H9 (cell line): ENCODE measurements at regions not wholly inside any gene's neighbourhood (a gene's known extent, or its start where the extent isn't known, plus 50 kb on each side); places are given as distances from the start of the nearest gene placed in this dataset.

Experiments used
- DNase-seq: peaks from one replicate; pipeline ENCODE4 v3.0.0-alpha.2; 2017
- H2AFZ ChIP-seq: one replicate; pipeline ENCODE4 v1.6.1; 2013; ENCODE audit warnings: mild to moderate bottlenecking, low read length, control low read depth, moderate library complexity
- H2AK5ac ChIP-seq: 2 replicates; pipeline ENCODE4 v1.6.1; 2013; ENCODE audit warnings: low read length, control low read depth, mixed read lengths; ENCODE audit not compliant: insufficient read length
- H2BK120ac ChIP-seq: one replicate; pipeline ENCODE4 v1.6.1; 2013; ENCODE audit warnings: low read depth, mild to moderate bottlenecking, low read length, control low read depth, inconsistent platforms; ENCODE audit not compliant: poor library complexity, severe bottlenecking
- H2BK12ac ChIP-seq: 2 replicates; pipeline ENCODE4 v1.6.1; 2013; ENCODE audit warnings: low read length, control low read depth, mixed read lengths, low read depth; ENCODE audit not compliant: insufficient read length
- H2BK15ac ChIP-seq: 2 replicates; pipeline ENCODE4 v1.6.1; 2013; ENCODE audit warnings: low read depth, low read length, control low read depth
- H2BK20ac ChIP-seq: one replicate; pipeline ENCODE4 v1.6.1; 2013; ENCODE audit warnings: low read depth, mild to moderate bottlenecking, low read length, control low read depth, inconsistent platforms; ENCODE audit not compliant: poor library complexity, severe bottlenecking
- H2BK5ac ChIP-seq: 2 replicates; pipeline ENCODE4 v1.6.1; 2013; ENCODE audit warnings: low read length, control low read depth, mixed read lengths; ENCODE audit not compliant: insufficient read length
- H3K14ac ChIP-seq: 2 replicates; pipeline ENCODE4 v1.6.1; 2013; ENCODE audit warnings: low read length, control low read depth; ENCODE audit not compliant: insufficient read depth
- H3K18ac ChIP-seq: 2 replicates; pipeline ENCODE4 v1.6.1; 2013; ENCODE audit warnings: low read depth, mild to moderate bottlenecking, mixed read lengths, low read length, control low read depth; ENCODE audit not compliant: insufficient read length
- H3K23ac ChIP-seq: 2 replicates; pipeline ENCODE4 v1.6.1; 2013; ENCODE audit warnings: low read length, control low read depth, mixed read lengths, low read depth; ENCODE audit not compliant: insufficient read length
- H3K23me2 ChIP-seq: 2 replicates; pipeline ENCODE4 v1.6.1; 2013; ENCODE audit warnings: low read depth, mild to moderate bottlenecking, mixed read lengths, low read length, control low read depth; ENCODE audit not compliant: insufficient read length, poor library complexity, severe bottlenecking
- H3K27ac ChIP-seq: 2 replicates; pipeline ENCODE4 v1.5.1; 2013; ENCODE audit warnings: low read length, control low read depth, mixed read lengths, low read depth; ENCODE audit not compliant: insufficient read length
- H3K27me3 ChIP-seq: 2 replicates; pipeline ENCODE4 v1.6.1; 2013; ENCODE audit warnings: low read length, control low read depth, inconsistent platforms; ENCODE audit not compliant: insufficient read depth
- H3K4ac ChIP-seq: 2 replicates; pipeline ENCODE4 v1.6.1; 2013; ENCODE audit warnings: low read depth, mild to moderate bottlenecking, control low read depth, inconsistent platforms, low read length, moderate library complexity
- H3K4me1 ChIP-seq: 2 replicates; pipeline ENCODE4 v1.6.1; 2013; ENCODE audit warnings: low read length, control low read depth, inconsistent platforms; ENCODE audit not compliant: insufficient read depth
- H3K4me2 ChIP-seq: 2 replicates; pipeline ENCODE4 v1.6.1; 2013; ENCODE audit warnings: low read length, control low read depth, mixed read lengths; ENCODE audit not compliant: insufficient read length, insufficient read depth
- H3K56ac ChIP-seq: 2 replicates; pipeline ENCODE4 v1.6.1; 2013; ENCODE audit warnings: low read depth, mild to moderate bottlenecking, mixed read lengths, low read length, control low read depth; ENCODE audit not compliant: insufficient read length
- H3K79me1 ChIP-seq: 2 replicates; pipeline ENCODE4 v1.6.1; 2013; ENCODE audit warnings: low read depth, mild to moderate bottlenecking, moderate library complexity, low read length, control low read depth, inconsistent platforms; ENCODE audit not compliant: insufficient read depth, poor library complexity, severe bottlenecking
- H3K79me2 ChIP-seq: 2 replicates; pipeline ENCODE4 v1.6.1; 2013; ENCODE audit warnings: low read length, control low read depth, inconsistent platforms; ENCODE audit not compliant: insufficient read depth
- H3K9ac ChIP-seq: 2 replicates; pipeline ENCODE4 v1.6.1; 2013; ENCODE audit warnings: low read length, control low read depth, mixed read lengths; ENCODE audit not compliant: insufficient read length; ENCODE audit errors: extremely low read depth
- H3K9me3 ChIP-seq: one replicate; pipeline ENCODE4 v1.6.1; 2013; ENCODE audit warnings: low read depth, low read length, inconsistent platforms; ENCODE audit not compliant: control insufficient read depth
- H3T11ph ChIP-seq: one replicate; pipeline ENCODE4 v1.6.1; 2013; ENCODE audit warnings: mild to moderate bottlenecking, low read length, control low read depth, inconsistent platforms
- H4K20me1 ChIP-seq: one replicate; pipeline ENCODE4 v1.6.1; 2013; ENCODE audit not compliant: control insufficient read depth, insufficient read length, insufficient read depth
- H4K5ac ChIP-seq: 2 replicates; pipeline ENCODE4 v1.6.1; 2013; ENCODE audit warnings: low read depth, mild to moderate bottlenecking, mixed read lengths, low read length, control low read depth; ENCODE audit not compliant: insufficient read length
- H4K8ac ChIP-seq: replicated peaks from 2 replicates; pipeline ENCODE4 v1.6.1; 2013; ENCODE audit warnings: low read length, control low read depth, mixed read lengths, low read depth; ENCODE audit not compliant: insufficient read length
- H4K91ac ChIP-seq: 2 replicates; pipeline ENCODE4 v1.6.1; 2013; ENCODE audit warnings: low read depth, mild to moderate bottlenecking, moderate library complexity, mixed read lengths, low read length, control low read depth; ENCODE audit not compliant: insufficient read length
- H3K27ac Mint-ChIP-seq, 3 experiments: 2 replicates in 2 of 3; 3 replicates in 1 of 3; pipeline ENCODE4 v1.8.0; 2020 to 2021; ENCODE audit warnings: mixed read lengths in 3 of 3, mild to moderate bottlenecking in 1 of 3, moderate library complexity in 1 of 3
- H3K27me3 Mint-ChIP-seq: 2 replicates; pipeline ENCODE4 v1.8.0; 2021; ENCODE audit warnings: low read depth, mild to moderate bottlenecking, moderate library complexity, mixed read lengths
- H3K36me3 Mint-ChIP-seq, 3 experiments: 2 replicates in 2 of 3; 3 replicates in 1 of 3; pipeline ENCODE4 v1.8.0; 2020 to 2021; ENCODE audit warnings: low read depth in 3 of 3, mixed read lengths in 3 of 3; ENCODE audit not compliant: insufficient read depth in 1 of 3
- H3K4me1 Mint-ChIP-seq, 2 experiments: 2 replicates each; pipeline ENCODE4 v1.8.0; 2020; ENCODE audit warnings: mixed read lengths in 2 of 2
- H3K4me3 Mint-ChIP-seq, 2 experiments: 2 replicates in 1 of 2; 3 replicates in 1 of 2; pipeline ENCODE4 v1.8.0; 2020 to 2021; ENCODE audit warnings: mild to moderate bottlenecking in 2 of 2, mixed read lengths in 2 of 2, moderate library complexity in 1 of 2
- H3K9me3 Mint-ChIP-seq, 2 experiments: 2 replicates in 1 of 2; 3 replicates in 1 of 2; pipeline ENCODE4 v1.8.0; 2020; ENCODE audit warnings: mild to moderate bottlenecking in 2 of 2, mixed read lengths in 2 of 2, moderate library complexity in 1 of 2
- CTCF ChIP-seq: fragments of 200-600 bp; sonication (generic); conservative IDR thresholded peaks from 3 replicates; pipeline ENCODE4 v1.8.0; 2021; ENCODE audit warnings: antibody characterized with exemption, mild to moderate bottlenecking
- WGBS: extraction: QIAGEN DNeasy Blood & Tissue Kit; methylation state at CpG from one replicate; pipeline ENCODE4 v1.1.7; 2013; ENCODE audit warnings: missing lambda C conversion rate, low lambda C conversion rate, mixed read lengths; ENCODE audit not compliant: insufficient read length; ENCODE audit errors: extremely low coverage; 5-methylcytosine and 5-hydroxymethylcytosine counted together

- H3K9ac ChIP-seq = no peak overlapping the region
- H3K9me3 Mint-ChIP-seq = no peaks in the 10 kb centered on the region
- H4K91ac ChIP-seq = no peak overlapping the region
- no peak overlapping the region for H3K56ac ChIP-seq
- H3K4me3 Mint-ChIP-seq = no peak overlapping the region
- H3K79me1 ChIP-seq = no peaks in the 10 kb centered on the region
- no CpG with 5 or more reads among the region's 5 CpGs for WGBS
- no peak overlapping the region; the same call in 1 of the 2 replicates for H3K14ac ChIP-seq
- no peaks in the 10 kb centered on the region for H3K9me3 ChIP-seq
- no peaks in the 10 kb centered on the region; the same call in 1 of the 2 replicates for H3K27me3 Mint-ChIP-seq
- no peak overlapping the region for H2BK20ac ChIP-seq
- H3K18ac ChIP-seq = no peak overlapping the region
- H4K8ac ChIP-seq = no peak overlapping the region
- H3K27me3 ChIP-seq = no peaks in the 10 kb centered on the region
- H3K4ac ChIP-seq = no peak overlapping the region
- H3T11ph ChIP-seq = no peak overlapping the region
- no peaks in the 10 kb centered on the region for H3K79me2 ChIP-seq
- no peak overlapping the region for H2BK120ac ChIP-seq
- H2BK5ac ChIP-seq = no peak overlapping the region
- peaks cover 9 to 11% of the 10 kb centered on the region in 2 experiments for H3K4me1 Mint-ChIP-seq
- H2BK12ac ChIP-seq = no peak overlapping the region
- no peak overlapping the region for H4K5ac ChIP-seq
- no peak for DNase-seq
- no peak overlapping the region for H3K27ac ChIP-seq
- no peaks in the 10 kb centered on the region for H4K20me1 ChIP-seq
- H3K23me2 ChIP-seq = no peaks in the 10 kb centered on the region
- no peaks in the 10 kb centered on the region for H3K36me3 Mint-ChIP-seq
- no peak overlapping the region for H2AK5ac ChIP-seq
- H3K23ac ChIP-seq = no peak overlapping the region
- H3K27ac Mint-ChIP-seq = no peak overlapping the region
- H2AFZ ChIP-seq = no peak overlapping the region
- no peak overlapping the region for H3K4me2 ChIP-seq
- peaks cover 15% of the 10 kb centered on the region for H3K4me1 ChIP-seq
- no peak overlapping the region for H2BK15ac ChIP-seq
- no peak for TF ChIP-seq CTCF
Measured at GRCh38 chr9:109907400-109907799, 127.4 kb downstream of the PALM2AKAP2 start.
